HG02610 (cell line): ENCODE measurements at regions not wholly inside any gene's neighbourhood (a gene's known extent, or its start where the extent isn't known, plus 50 kb on each side); places are given as distances from the start of the nearest gene placed in this dataset.
"Not testable (repeated sequence)": the region's sequence is repeated elsewhere in the genome, so short reads cannot be mapped to it uniquely, and the experiment has no call there.

Source experiments
- ATAC-seq: cut with Tn5 transposase; IDR thresholded peaks from one replicate; pipeline ENCODE4 v1.9.1; 2021; ENCODE audit warnings: mild to moderate bottlenecking, moderate library complexity; ENCODE audit not compliant: unreplicated experiment

DNA sequence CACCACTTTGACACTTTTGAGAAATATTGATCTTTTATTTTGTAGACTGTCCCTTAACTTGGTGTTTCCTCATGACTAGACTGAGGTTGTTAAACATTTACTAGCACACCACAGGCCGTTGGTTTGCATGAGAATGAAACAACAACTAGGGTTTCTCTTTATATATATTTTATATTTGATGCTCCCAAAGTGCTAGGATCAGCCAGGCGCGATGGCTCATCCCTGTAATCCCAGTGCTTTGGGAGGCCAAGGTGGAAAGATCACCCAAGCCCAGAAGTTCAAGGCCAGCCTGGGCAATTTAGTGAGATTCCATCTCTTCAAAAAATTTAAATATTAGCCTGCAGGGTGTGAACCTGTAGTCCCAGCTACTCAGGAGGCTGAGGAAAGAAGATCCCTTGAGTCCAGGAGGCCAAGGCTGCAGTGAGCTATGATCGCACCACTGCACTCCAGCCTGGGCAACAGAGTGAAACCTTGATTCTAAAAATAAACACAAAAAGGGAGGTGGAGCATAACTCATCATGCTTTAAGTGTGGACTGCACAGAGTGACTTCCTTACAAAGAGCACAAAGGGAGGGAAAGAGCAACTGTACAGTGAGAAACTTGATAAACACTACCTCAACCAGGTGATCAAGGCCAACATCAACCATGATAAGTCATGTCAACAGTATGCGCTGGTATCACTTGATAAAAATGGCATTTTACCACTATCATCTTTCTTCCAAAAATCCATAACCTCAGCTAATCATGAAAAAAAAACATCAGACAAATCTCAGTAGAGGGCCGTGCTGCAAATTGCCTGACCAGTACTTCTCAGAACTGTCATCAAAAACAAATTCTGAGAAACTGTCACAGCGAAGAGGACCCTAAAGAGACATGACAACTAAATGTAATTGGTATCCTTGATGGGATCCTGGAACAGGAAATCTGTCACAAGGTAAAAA is 72.8 kb upstream of the ATF7IP2 start:
- peak; percentile 89 for ATAC-seq

DNA sequence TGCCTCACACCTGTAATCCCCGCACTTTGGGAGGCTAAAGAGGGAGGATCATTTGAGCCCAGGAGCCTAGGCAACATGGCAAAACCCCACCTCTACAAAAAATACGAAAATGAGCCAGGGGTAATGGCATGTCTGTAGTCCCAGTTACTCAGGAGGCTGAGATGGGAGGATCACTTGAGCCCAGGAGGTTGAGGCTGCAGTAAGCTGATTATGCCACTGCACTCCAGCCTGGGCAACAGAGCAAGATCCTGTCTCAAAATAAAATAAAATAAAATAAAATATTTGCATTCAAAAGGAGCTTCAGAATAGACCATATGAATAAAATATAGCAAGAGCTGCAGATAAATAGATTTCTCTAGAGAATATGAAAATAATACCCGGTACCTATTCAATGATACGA is 71.5 kb upstream of the ATF7IP2 start:
- no peak for ATAC-seq

DNA sequence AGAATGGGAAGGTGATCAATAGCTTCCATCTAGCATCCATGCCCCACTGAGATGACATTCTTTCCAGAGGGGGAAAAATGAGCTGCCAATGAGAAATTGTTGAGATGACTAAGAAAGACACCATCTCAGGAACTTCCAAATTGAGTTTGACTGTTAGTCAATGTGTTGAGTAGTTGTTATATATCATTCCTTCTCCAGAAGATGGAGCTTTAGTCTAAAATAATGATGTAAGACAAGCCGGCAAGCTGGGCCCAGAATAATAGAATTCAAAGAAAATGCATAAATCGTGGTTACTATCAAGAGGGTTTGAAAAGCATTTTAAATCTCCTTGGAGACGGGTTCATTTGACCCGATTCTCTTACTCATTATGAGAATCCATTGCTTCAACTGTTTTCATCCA is 71.0 kb upstream of the ATF7IP2 start:
- no peak for ATAC-seq

DNA sequence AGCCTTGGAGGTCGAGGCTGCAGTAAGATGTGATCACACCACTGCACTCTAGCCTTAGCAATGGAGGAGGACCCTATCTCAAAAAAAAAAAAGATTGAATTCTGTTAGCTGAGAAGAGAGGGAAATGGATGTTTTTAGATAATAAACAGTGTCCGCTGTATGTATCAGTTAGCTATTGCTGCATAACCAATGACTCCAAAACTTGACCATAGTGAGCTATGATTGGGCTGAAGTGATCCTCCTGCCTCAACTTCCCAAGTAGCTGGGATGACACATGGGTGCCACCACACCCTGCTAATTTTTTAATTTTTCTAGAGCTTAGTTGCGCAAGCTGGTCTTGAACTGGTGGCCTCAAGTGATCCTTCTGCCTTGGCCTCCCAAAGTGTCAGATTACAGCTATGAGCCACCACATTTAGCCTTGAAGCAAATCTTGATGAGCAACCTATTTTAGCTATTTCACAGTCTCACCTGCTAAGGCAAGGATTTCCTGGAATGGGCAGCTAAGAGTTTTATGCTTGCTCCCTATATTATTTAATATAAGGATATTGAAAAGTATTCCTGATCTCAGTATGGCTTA is 68.3 kb upstream of the ATF7IP2 start:
- no peak for ATAC-seq

DNA sequence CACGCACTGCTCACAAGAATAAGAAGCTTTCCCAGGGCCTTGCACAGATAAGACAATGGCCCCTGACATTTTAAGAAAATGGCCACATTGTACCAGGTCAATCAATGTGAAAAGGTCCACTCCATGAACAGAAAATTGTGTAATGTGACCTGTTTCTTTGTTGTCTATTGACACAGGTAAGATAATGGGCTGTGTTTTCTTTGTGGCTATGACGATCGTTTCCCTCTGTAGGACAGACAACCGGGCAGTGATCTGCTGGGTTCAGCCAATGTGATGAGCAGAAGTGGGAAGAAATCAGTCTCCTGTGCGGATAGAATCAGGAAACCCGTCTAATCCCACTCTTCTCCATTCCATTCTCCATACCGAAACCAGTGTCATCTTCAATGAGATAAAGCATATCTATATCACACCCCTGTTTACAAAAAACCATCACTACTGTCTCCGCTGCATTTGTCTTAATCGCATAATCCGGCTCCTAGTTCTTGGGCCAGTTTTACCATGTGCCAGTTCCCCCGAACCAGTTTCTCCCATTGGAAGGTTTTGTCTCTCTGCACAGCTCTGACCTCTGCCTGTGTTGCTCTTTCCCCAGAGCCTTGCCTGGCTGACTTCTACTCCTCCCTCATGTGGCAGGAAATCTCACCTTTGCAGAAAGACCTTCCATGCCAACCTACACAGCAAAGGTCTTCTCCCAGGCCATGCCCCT is 66.9 kb upstream of the ATF7IP2 start:
- ATAC-seq = no peak

DNA sequence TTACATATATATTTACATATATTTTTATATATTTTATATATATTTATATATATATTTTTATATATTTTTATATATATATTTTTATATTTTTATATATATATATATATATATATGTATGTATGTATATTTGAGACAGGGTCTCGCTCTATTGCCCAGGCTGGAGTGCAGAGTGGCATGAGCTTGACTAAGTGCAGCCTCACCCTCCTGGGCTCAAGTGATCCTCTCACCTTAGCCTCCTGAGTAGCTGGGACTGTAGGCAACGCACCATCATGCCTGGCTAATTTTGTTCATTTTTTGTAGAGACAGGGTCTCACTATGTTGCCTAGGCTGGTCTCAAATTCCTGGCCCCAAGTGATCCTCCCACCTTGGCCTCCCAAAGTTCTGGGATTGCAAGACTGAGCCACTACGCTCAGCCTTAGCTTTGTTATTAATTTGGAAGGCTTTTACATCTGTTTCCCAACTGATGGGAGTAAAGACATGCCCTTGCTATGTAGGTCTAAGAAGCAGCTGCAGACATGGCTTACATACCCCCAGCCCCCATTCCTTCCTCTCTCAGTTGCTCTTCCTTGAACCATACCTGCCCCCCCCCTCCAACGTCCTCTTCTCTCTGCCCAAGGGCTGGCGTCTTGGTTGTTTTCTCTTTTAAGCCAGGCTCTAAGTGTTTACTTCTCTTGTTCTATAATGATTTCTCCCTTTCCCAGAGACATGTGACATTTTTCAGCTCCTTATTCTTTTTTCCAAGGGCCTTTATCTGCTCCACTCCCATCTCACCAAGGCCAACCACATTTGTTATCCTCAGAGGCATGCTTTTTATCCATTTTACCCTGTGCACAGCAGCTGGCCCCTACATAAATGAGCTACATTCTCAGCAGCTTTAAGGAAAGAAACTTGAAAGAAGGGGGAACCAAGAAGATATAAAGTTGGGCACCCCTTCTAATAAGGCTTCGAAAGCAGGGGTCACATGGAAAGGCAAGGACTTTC is 64.2 kb upstream of the ATF7IP2 start:
- no peak for ATAC-seq

DNA sequence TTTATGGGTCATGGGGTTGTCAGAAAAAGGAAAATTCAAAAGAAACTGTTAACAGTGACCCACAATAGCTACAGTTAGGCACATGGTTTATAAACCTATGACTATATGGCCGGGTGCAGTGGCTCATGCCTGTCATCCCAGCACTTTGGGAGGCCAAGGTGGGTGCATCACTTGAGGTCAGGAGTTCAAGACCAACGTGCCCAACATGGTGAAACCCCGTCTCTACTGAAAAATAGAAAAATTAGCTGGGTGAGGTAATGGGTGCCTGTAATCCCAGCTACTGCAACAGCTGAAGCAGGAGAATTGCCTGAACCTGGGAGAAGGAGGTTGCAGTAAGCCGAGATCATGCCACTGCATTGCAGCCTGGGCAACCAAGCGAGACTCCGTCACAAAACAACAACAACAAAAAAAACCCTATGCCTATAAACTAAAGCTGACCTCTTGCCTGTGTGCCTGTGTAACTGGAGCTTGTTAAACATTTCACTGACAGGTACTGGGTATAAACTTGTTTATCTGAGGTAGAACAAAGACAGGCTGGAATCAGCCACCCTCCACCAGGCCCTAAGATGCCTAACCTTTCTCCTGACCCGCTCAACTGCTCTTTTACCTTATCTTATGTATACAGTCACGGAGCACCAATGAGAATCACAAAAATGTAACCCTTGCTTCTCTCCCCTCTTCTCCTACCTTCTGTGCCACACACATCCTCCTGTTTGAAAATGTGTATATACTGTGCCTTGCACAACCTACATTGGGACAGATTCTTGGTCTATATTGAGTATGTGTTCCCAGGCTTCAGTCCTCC is 62.9 kb upstream of the ATF7IP2 start:
- no peak for ATAC-seq

DNA sequence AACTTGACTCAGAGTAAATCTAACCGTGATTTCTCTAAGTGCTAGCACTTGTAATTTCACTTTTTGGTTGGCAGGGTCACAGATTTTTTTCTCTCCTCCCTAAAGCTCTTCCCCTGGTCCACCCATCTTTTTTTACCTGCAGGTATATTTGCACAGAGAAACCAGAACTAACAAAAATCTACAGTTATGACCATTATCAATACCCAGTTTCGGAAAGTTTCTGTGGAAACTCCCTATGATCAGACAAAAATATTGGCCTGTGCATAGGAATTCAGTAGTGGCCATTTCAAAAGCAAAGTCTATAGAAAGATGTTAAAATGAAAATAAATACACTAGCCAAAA is 62.4 kb upstream of the ATF7IP2 start:
- ATAC-seq = no peak

DNA sequence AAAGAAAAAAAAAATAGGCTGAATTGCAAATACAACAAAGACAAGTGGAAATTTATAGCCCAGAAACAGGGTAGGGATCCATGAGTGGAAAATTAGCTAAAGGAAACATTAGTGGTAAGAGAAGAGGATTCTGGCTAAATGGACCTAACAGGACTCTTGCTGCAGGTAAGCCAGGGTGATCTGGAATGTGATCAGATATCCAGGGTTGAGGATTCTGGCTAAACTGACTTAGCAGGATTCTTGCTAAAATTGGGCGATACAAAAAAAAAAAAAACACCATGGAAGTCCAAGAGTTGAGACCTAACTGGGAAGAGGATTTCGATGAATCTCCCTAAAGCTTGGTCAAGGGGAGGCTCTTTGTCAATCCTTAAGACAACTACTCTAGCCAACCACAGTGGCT is 61.7 kb upstream of the ATF7IP2 start:
- ATAC-seq = no peak

DNA sequence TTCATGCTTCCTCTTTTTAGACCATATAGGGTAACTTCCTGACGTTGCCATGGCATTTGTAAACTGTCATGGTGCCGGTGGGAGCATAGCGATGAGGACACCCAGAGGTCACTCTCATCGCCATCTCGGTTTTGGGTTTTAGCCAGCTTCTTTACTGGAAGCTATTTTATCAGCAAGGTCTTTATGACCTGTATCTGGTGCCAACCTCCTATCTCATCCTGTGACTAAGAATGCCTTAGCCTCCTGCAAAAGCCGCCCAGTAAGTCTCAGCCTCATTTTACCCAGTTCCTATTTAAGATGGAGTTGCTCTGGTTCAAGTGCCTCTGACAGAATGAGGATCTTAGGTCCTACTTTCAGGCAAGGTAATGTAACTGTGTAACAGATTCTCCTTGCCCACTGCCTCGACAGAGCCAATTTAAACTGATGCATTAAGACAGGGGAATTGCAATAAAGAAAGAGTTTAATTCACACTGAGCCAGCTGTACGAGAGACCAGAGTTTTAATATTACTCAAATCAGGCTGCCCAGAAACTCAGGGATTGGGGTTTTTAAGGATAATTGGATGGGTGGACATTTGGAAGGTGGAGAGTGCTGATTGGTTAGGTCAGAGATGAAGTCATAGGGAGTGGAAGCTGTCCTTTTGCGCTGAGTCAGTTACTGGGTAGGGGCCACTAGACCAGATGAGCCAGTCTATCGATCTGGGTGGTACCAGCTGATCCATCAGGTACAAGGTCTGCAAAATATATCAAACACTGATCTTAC is 59.9 kb upstream of the ATF7IP2 start:
- ATAC-seq = no peak

DNA sequence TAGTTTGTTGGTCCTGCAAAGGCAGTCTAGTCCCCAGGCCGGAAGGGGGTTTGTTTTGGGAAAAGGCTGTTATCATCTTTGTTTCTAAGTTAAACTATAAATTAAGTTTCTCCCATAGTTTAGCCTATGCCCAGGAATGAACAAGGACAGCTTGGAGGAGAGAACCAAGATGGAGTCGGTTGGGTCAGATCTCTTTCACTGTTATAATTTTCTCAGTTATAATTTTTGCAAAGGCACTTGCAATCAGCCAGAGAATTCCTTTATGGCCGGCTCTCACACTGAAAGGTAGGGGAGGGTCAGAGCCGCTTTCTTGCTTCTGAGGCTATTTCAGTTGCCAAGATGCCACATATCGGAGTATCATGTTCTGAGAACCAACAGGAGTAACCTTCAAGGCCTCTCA is 59.2 kb upstream of the ATF7IP2 start:
- no peak for ATAC-seq

DNA sequence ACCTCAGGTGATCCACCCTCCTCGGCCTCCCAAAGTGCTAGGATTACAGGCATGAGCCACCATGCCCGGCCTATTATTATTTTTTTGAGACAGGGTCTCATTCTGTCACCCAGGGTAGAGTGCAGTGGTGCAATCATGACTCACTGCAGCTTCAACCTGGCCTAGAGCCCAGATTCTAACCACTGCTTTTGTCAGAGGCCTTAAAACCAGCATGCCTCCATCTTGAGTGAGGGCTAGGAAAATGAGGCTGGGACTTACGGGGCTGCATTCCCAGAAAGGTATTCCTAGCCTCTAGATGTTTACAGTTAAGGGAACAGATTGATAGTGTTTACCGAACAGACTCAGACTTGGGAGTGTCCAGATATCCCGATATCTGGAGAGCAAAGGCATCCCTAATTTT is 57.6 kb upstream of the ATF7IP2 start:
- ATAC-seq = not testable (repeated sequence)

DNA sequence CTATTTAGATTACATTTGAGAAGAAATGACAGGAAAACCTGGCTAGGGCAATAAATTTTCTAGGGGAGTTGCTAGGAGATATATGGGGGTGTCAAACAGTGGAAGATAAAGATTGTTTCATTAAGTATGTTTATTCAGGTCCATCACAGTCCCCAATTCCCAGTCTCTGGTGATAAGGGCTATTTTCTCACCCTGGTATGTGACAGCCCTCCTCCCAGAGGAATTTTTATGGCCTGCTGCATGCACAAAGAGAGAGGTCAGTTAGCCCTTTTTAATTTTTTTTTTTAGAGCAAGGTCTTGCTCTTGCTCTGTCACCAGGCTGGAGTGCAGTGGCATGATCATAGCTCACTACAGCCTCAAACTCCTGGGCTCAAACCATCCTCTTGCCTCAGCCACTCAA is 53.6 kb upstream of the ATF7IP2 start:
- ATAC-seq = no peak

DNA sequence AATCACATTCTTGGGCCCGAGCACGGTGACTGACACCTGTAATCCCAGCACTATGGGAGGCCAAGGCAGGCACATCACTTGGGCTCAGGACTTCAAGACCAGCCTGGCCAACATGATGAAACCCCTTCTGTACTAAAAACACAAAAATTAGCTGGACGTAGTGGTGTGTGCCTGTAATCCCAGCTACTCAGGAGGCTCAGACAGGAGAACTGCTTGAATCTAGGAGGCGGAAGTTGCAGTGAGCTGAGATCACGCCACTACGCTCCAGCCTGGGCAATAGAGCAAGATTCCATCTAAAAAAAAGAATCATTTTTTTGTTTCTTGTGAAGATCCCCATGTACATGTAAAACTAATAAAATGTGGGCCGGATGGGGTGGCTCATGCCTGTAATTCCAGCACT is 53.1 kb upstream of the ATF7IP2 start:
- no peak for ATAC-seq

DNA sequence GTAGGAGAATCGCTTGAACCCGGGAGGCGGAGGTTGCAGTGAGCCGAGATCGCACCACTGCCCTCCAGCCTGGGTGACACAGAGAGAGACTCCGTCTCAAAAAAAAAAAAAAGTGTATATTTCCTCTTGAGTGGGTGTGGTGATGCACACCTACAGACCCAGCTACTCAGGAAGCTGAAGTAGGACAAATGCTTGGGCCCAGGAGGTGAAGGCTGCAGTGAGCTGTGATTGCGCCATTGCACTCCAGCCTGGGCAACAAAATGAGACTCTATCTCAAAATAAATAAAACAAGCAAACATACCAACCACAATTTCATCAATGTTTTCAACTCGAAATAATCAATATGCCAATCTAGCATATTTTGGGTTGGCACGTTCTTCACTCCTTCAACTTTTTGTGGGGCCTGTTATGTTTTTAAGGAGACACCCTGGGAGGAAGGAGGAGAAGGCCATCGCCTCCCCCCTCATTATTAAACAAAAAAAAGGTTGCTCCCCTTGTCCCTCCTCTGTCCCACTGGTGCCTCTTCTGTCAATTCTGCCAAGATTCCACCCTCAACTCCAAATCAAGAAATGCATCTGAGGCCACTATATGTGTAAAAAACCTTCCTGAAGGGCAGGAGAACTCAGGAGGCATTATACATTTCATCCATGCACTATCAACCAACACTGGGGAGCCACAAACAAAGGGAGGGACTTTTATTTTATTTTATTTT is 52.4 kb upstream of the ATF7IP2 start:
- ATAC-seq = no peak

DNA sequence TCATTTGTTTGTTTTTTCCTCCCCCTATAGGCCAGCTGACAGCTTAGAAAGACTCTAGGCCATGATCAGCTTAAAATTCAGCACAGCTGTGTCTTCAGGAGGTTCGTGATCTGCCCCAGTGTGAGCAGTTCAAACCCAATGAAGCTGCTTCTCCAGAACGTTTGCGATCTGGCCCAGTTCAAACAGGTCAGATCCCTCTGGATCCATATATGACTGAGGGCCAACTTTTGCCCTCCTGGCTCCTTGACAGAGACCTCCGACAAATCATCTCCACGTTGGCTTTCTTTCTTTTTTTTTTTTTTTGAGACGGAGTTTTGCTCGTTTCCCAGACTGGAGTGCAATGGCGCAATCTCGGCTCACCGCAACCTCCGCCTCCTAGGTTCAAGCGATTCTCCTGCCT is 50.2 kb upstream of the ATF7IP2 start:
- no peak for ATAC-seq
